Medulla oblongata (tissue), 1 donor: ENCODE measurements at regions not wholly inside any gene's neighbourhood (a gene's known extent, or its start where the extent isn't known, plus 50 kb on each side); places are given as distances from the start of the nearest gene placed in this dataset.
"Not testable (repeated sequence)": the region's sequence is repeated elsewhere in the genome, so short reads cannot be mapped to it uniquely, and the experiment has no call there.

Experiments
- DNase-seq: peaks from one replicate; pipeline ENCODE4 v3.0.0-alpha.2; 2015; ENCODE audit errors: extremely low spot score

DNA sequence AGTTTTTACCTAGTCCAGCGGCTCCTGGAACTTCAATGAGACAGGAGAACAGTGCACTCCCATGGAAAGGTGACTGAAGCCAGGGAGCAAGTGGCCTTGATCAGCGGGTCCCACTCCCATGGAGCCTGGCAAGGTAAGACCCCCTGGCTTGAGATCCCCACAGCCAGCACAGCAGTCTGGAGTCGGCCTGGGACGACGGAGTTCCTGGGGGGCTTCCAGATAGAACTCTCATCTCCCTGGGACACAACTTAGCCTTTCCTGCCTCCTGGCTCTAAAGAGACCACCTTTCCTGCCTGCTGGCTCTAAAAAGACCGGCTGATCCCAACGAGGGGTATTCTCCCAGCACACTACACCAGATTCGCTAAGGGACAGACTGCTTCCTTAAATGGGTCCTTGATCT, 1279.0 kb upstream of the GOT2 start:
- DNase-seq = no peak

DNA sequence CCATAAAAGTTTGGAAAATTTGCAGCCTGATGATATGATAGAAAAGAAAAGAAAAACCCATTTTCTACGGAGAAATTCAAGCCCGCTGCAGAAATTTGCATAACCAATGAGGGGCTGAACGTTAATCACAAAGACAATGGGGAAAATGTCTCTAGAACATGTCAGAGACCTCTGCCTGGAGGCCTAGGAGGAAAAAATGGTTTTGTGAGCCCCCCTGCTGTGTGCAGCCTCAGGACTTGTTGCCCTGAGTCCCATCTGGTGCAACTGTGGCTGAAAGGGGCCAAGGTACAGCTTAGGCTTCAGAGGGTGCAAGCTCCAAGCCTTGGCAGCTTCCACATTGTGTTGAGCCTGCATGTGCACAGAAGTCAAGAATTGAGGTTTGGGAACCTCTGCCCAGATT, 1267.4 kb upstream of the GOT2 start:
- no peak for DNase-seq

DNA sequence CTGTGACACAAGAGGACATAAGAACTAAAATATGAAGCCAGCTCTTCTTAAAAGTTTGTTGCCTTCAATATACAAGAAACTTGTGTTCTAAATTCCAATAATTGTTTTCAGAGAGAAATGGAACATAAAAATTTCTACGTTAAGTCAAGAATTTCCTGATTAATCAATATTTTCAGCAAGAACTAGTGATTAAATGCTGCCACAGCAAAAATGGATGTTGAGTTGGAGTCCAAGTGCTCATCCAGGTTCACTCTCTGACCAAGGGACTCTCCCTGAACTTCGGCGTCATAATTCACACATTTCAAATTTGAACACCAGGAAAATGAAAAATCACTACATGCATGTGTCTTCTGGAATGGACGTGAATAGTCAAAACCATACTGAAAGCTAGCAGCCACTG, 1263.6 kb upstream of the GOT2 start:
- DNase-seq = no peak

- DNase-seq = no peak
Measured at GRCh38 chr16:59993101-59993500, 1259.0 kb upstream of the GOT2 start.

DNA sequence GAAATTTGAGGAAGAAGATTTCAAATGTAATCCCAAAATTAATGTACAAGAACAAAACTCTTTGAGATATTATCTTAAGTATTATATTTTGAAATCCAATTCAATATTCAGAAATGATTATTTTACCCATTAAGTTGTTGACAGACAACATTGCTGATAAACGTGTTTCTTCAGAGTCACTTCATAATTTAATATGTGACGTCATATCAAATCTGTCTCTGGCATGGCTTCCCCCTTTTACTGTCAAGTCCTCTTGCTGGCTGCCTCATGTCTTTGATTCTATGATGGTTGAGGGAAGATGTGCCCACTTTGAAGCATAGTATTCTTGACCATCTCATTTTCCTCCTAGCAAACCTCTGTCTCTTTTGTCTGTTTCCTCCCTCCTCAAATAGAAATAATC, 1257.1 kb upstream of the GOT2 start:
- no peak for DNase-seq

- DNase-seq = no peak
Measured at GRCh38 chr16:59988591-59988990, 1254.5 kb upstream of the GOT2 start.

- no peak for DNase-seq
Measured at GRCh38 chr16:59975953-59976352, 1241.8 kb upstream of the GOT2 start.

- DNase-seq = no peak
Measured at GRCh38 chr16:59973966-59974365, 1239.8 kb upstream of the GOT2 start.

DNA sequence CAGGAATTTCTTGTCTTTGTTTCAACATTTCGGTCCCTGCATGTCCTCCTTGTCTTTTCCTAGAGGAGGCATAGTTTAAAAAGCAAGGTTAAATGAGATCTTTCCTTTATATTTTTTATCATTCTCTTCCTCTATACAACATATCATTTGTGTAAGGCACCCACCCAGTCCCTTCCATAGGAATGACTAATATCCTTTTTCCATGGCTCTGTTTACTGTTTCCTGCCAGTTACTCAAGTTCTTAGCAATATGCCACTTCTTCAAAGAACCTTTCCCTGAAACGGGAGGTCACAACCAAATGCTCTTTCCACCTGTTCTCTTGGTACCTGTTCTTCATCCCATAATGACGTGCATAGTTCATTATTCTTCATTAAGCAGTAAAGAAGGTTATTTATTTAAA, 1237.1 kb upstream of the GOT2 start:
- no peak for DNase-seq

DNA sequence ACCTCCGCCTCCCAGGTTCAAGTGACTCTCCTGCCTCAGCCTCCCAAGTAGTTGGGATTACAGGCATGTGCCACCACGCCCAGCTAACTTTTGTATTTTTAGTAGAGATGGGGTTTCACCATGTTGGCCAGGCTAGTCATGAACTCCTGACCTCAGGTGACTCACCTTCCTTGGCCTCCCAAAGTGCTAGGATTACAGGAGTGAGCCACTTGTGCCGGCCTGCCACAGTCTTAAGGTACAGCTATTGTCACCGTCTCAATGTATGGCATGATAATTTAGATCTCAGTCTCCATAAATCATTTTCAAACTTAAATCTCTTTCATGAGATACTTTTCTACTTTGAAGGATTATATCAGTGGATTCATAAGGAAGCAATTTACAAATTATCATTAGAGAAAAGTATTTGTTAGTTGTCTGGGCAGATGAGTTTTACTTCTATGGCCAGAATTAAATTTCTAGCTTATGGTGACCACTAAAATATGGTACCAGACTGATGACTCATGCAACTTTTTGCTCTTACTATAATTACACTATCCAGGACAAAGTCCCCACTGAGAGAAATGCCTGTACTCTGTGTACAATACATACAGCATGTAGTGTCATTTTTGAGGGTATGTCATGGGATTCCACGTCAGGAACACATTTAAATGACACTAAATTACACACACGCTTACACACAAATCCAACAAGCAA, 1230.3 kb upstream of the GOT2 start:
- no peak for DNase-seq

GRCh38 chr16:59959311-59959710, 1225.2 kb upstream of the GOT2 start:
- no peak for DNase-seq

- DNase-seq = no peak
Measured at GRCh38 chr16:59950431-59950830, 1216.3 kb upstream of the GOT2 start.

DNA sequence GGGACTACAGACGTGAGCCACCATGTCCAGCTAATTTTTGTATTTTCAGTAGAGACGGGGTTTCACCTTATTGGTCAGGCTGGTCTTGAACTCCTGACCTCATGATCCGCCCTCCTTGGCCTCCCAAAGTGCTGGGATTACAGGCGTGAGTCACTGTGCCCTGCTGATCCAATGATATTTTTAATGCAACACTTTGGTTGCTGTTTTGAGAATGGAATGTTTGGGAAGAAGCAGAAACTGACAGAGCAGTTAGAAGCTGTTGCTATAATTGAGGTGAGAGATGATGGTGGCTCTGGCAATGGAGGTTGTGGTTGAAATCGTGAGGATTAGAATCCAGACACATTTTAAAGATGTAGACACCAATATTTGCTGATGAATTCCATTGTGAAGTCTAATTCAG, 1209.9 kb upstream of the GOT2 start:
- DNase-seq = not testable (repeated sequence)

GRCh38 chr16:59941594-59941993, 1207.5 kb upstream of the GOT2 start:
- DNase-seq = no peak

- no peak for DNase-seq
Measured at GRCh38 chr16:59920054-59920453, 1185.9 kb upstream of the GOT2 start.

GRCh38 chr16:59913666-59914065, 1179.5 kb upstream of the GOT2 start:
- DNase-seq = no peak

DNA sequence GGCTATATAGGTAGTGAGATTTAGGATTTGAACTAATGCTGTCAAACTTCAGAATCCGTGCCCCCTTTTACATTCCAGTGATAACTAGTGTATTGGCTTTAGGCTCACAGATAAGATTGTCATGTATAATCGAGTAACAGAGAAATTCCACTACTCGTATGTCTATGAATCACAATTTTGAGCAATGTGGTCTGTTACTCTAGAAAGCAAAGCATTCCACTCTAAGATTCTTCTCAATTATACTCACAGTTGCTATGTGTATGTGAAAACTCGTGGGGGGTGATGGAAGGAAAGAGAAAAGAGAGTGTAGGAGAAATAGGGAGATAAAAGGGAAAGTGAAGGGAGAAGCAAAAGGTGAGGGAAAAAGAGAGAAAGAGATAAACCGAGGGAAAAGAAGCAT, 1175.1 kb upstream of the GOT2 start:
- no peak for DNase-seq

DNA sequence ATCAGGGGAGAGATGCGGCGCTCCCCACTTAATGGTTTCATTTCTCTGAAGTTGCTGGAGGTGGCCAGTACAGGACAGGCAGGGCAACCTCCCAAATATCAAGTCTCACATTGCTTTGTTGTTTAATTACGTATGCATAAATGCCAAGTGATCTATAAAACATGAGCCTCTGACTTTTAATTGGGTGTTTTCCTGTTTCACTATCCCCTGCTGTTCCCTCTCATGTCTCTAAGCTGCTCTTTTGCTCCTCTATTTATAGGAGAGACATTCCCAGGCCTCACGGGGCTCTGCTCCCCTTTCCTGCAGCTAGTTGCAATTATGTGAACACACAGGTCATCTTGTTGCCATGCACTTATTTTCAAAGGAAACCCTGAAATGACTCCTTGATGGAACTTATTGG, 1173.5 kb upstream of the GOT2 start:
- DNase-seq = no peak

- no peak for DNase-seq
Measured at GRCh38 chr16:59905606-59906005, 1171.5 kb upstream of the GOT2 start.

DNA sequence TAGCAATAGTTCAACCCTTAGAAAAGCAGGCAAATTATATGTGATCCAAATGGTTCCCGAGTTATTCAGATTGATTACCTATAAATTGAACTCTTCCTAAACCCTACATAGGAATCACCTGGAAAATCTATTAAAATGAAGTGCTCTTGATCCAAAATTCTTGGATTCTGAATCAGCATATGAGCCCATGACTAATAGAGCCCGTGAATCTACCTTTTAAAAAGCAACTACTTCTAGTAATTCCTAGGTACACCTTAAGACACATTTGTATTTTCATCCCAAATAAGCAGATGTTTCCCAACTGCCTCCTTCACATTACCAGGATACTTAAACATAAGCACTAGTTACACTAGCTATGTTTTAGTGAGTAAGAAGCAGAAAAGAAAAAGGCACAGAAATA, 1171.0 kb upstream of the GOT2 start:
- DNase-seq = no peak

- DNase-seq = no peak
Measured at GRCh38 chr16:59899940-59900339, 1165.8 kb upstream of the GOT2 start.

GRCh38 chr16:59892376-59892775, 1158.3 kb upstream of the GOT2 start:
- DNase-seq = no peak

DNA sequence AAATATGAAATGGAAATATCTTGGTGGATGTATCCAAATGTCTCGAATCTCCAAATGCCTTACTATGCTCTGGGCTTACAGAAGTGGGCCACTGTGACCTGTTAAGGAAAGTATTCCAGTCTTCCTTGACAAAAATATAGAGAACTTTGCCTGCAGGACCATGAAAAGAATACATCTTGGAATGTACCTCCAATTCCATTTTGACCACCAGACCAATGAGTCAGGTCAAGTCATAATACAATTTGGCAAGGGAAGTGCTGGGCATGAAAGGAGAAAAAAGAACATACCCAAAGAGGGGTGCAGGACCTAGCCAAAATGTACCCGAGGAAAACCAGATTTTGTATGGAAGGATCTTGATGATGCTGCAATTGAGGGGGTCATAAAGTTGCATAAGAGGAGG, 1153.7 kb upstream of the GOT2 start:
- no peak for DNase-seq

DNA sequence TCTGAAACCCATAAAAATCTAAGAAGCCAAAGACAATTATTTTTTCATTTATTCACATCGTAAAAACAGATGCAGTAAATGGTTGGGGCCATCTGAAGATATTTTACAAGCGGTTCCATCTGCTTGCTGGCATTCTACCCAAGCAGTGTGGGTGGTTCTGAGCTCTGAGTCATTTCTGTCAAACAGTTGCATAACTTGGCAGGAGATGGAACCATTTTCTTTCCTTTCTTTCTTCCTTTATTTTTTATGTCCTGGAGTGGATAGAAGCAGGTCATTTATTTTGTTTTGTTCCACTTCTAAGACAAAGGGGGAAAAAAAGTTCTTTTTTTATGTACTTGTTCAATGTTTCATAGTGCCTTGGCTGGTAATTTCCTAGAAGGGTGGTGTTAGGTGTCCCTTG, 1151.9 kb upstream of the GOT2 start:
- peak; percentile 46 for DNase-seq
